ENCODE measurements at regions not wholly inside any gene's neighbourhood (a gene's known extent, or its start where the extent isn't known, plus 50 kb on each side); places are given as distances from the start of the nearest gene placed in this dataset.

DNA sequence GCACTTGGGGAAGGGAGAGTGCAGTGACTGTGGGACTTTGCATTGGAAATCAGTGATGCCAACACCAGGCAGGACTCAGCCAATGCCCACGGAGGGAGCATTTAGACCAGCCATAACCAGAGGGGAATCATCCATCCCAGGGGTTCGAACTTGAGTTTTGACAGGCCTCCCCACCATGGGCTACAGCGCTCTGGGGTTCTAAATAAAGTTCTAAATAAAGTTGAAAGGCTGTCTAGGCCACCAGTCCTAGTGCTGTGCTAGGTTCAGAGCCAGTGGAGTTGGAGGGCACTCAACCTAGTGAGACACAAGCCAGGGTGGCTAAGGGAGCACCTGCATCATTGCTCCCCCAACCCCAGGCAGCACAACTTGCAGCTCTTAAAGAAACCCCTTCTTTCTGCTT, 82.0 kb upstream of the SLC38A4 start:
- TF ChIP-seq, protein P1, sequence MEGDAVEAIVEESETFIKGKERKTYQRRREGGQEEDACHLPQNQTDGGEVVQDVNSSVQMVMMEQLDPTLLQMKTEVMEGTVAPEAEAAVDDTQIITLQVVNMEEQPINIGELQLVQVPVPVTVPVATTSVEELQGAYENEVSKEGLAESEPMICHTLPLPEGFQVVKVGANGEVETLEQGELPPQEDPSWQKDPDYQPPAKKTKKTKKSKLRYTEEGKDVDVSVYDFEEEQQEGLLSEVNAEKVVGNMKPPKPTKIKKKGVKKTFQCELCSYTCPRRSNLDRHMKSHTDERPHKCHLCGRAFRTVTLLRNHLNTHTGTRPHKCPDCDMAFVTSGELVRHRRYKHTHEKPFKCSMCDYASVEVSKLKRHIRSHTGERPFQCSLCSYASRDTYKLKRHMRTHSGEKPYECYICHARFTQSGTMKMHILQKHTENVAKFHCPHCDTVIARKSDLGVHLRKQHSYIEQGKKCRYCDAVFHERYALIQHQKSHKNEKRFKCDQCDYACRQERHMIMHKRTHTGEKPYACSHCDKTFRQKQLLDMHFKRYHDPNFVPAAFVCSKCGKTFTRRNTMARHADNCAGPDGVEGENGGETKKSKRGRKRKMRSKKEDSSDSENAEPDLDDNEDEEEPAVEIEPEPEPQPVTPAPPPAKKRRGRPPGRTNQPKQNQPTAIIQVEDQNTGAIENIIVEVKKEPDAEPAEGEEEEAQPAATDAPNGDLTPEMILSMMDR (IDR thresholded peaks at IDR 0.05; ENCODE audit: insufficient read depth, low read length, poor library complexity, severe bottlenecking) = no peak
- TF ChIP-seq EZH2phosphoT487 (conservative IDR thresholded peaks at IDR 0.05; ENCODE audit: low read length) = no peak
- Histone ChIP-seq H3K9me2 (replicated peaks; ENCODE audit: insufficient read depth, low read length) (no peaks in the 10 kb centered on the region), H3K4me2 (ENCODE audit: low read depth, low read length, poor library complexity, severe bottlenecking) (no peak overlapping the region), H3K79me2 (ENCODE audit: insufficient read depth, low read length) (no peaks in the 10 kb centered on the region), H3K36me3 (ENCODE audit: low read length) (no peaks in the 10 kb centered on the region), H3F3A (ENCODE audit: insufficient read depth) (no peaks in the 10 kb centered on the region), H3K9ac (ENCODE audit: low read length) (no peak overlapping the region), H3K27ac (ENCODE audit: low read depth, low read length) (no peak overlapping the region), H3K9me3 (ENCODE audit: insufficient read depth, low read length) (no peaks in the 10 kb centered on the region), H4K20me1 (ENCODE audit: low read depth, low read length) (no peaks in the 10 kb centered on the region), H3K4me3 (ENCODE audit: insufficient read depth, low read length, poor library complexity, severe bottlenecking) (no peak overlapping the region), H2AFZ (ENCODE audit: low read depth, low read length, severe bottlenecking) (no peak overlapping the region), H3K27me3 (ENCODE audit: low read length) (no peaks in the 10 kb centered on the region)

DNA sequence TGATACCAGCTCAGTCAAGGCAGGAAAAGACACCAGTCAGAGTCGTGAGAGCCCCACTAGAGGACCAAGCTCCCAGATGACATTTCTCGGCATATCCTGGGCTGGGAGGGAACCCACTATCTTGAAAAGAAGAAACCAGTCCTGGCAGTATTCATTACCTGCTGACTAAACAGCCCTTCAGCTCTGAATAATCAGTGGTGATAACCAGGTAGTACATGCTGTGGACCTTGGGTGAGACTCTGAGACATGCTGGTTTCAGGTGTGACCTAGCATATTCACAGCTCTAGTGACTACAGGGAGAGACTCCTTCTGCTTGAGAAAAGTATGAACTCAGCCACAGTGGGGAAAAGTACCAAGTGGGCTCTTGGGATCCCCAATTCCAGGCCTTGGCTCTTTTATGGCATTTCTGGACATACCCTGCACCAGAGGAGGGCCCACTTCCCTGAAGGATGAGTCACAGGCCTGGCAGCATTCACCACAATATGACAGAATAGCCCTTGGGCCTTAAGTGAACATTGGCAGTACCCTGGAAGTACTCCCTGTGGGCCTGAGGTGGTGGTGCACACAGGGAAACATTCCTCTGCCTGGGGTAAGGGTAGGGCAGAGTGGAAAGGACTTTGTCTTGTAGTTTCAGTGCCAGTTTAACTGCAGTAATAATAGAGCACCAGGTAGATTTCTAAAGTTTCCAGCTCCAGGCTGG, 82.6 kb upstream of the SLC38A4 start:
- Histone ChIP-seq H3F3A (ENCODE audit: insufficient read depth) (no peaks in the 10 kb centered on the region), H3K27ac (ENCODE audit: low read depth, low read length) (no peak overlapping the region), H3K9me2 (replicated peaks; ENCODE audit: insufficient read depth, low read length) (no peaks in the 10 kb centered on the region), H3K4me3 (ENCODE audit: insufficient read depth, low read length, poor library complexity, severe bottlenecking) (no peak overlapping the region), H3K27me3 (ENCODE audit: low read length) (no peaks in the 10 kb centered on the region), H3K9me3 (ENCODE audit: insufficient read depth, low read length) (no peaks in the 10 kb centered on the region), H3K9ac (ENCODE audit: low read length) (no peak overlapping the region), H3K79me2 (ENCODE audit: insufficient read depth, low read length) (no peaks in the 10 kb centered on the region), H2AFZ (ENCODE audit: low read depth, low read length, severe bottlenecking) (no peak overlapping the region), H4K20me1 (ENCODE audit: low read depth, low read length) (no peaks in the 10 kb centered on the region), H3K36me3 (ENCODE audit: low read length) (no peaks in the 10 kb centered on the region), H3K4me2 (ENCODE audit: low read depth, low read length, poor library complexity, severe bottlenecking) (no peak overlapping the region)
- TF ChIP-seq EZH2phosphoT487 (conservative IDR thresholded peaks at IDR 0.05; ENCODE audit: low read length) = no peak
- TF ChIP-seq, protein P1 (IDR thresholded peaks at IDR 0.05; ENCODE audit: insufficient read depth, low read length, poor library complexity, severe bottlenecking) = no peak

DNA sequence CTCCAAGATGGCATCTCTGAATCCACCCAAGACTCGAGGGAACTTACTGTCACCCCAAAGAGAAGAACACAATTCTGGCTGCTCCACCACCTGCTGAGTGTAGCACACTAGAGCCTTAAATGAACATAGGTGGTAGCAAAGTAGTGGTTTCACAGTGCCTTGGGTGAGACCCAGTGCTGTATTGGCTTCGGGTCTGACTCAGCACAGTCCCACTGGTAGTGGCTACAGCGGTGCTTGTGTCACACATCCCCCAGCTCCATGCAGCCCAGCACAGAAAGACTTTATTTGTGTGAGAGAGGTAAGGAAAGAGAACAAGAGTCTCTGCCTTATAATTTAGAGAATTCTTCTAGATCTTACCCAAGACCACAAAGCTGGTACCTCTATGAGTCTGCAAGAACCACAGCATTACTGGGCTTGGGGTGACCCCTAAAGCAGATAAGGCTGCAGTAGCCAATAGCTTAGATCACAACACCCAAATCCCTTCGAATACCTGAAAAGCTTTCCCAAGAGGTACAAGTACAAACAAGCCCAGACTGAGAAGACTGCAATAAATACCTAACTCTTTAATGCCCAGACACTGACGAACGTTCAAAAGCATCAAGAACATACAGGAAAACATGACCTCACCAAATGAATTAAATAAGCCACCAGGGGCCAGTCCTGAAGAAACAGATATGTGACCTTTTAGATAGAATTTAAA, 83.3 kb upstream of the SLC38A4 start:
- Histone ChIP-seq H3K79me2 (ENCODE audit: insufficient read depth, low read length) (no peaks in the 10 kb centered on the region), H3F3A (ENCODE audit: insufficient read depth) (no peaks in the 10 kb centered on the region), H2AFZ (ENCODE audit: low read depth, low read length, severe bottlenecking) (no peak overlapping the region), H3K4me3 (ENCODE audit: insufficient read depth, low read length, poor library complexity, severe bottlenecking) (no peak overlapping the region), H3K4me2 (ENCODE audit: low read depth, low read length, poor library complexity, severe bottlenecking) (no peak overlapping the region), H3K27ac (ENCODE audit: low read depth, low read length) (no peak overlapping the region), H3K9me3 (ENCODE audit: insufficient read depth, low read length) (no peaks in the 10 kb centered on the region), H3K36me3 (ENCODE audit: low read length) (no peaks in the 10 kb centered on the region), H3K9ac (ENCODE audit: low read length) (no peak overlapping the region), H3K9me2 (replicated peaks; ENCODE audit: insufficient read depth, low read length) (no peaks in the 10 kb centered on the region), H3K27me3 (ENCODE audit: low read length) (no peaks in the 10 kb centered on the region), H4K20me1 (ENCODE audit: low read depth, low read length) (no peaks in the 10 kb centered on the region)
- TF ChIP-seq EZH2phosphoT487 (conservative IDR thresholded peaks at IDR 0.05; ENCODE audit: low read length) = no peak
- TF ChIP-seq, protein P1 (IDR thresholded peaks at IDR 0.05; ENCODE audit: insufficient read depth, low read length, poor library complexity, severe bottlenecking) = no peak

All from SU-DHL-6 (cell line).